OCI-LY7 (cell line): ENCODE measurements at regions not wholly inside any gene's neighbourhood (a gene's known extent, or its start where the extent isn't known, plus 50 kb on each side); places are given as distances from the start of the nearest gene placed in this dataset.

Experiments
- BruUV-seq: library from RNA; stranded (reverse); fragments of 400-500 nt; replicated peaks from 2 replicates; lab custom pipeline; 2021; lab: Mats Ljungman, UMichigan
- CTCF ChIA-PET: fragments of 300-600 bp; sonication (Branson Sonifier 250); formaldehyde crosslinking; loops from one replicate; lab custom pipeline; 2022; ENCODE audit warnings: antibody characterized with exemption; ENCODE audit not compliant: unreplicated experiment; lab: Charles Lee
- POLR2A ChIA-PET: fragments of 300-600 bp; sonication (Branson Sonifier 250); formaldehyde crosslinking; loops from one replicate; lab custom pipeline; 2022; ENCODE audit warnings: antibody characterized with exemption; lab: Charles Lee
- DNase-seq: peaks from one replicate; pipeline ENCODE4 v3.0.0-alpha.2; 2015; ENCODE audit warnings: low spot score
- H2AFZ ChIP-seq: fragments of 200-600 bp; sonication (generic), shearing (Covaris generic); 2 replicates; pipeline ENCODE4 v1.6.1; 2014; ENCODE audit warnings: mild to moderate bottlenecking, antibody characterized with exemption, low read length, moderate library complexity
- H3K27ac ChIP-seq: fragments of 200-600 bp; sonication (generic); 2 replicates; pipeline ENCODE4 v1.5.1; 2014; ENCODE audit warnings: mixed run types, low read depth, mild to moderate bottlenecking, moderate library complexity, low read length, inconsistent platforms; ENCODE audit not compliant: poor library complexity, severe bottlenecking
- H3K36me3 ChIP-seq: fragments of 200-600 bp; sonication (generic); 2 replicates; pipeline ENCODE4 v1.6.1; 2014; ENCODE audit warnings: mild to moderate bottlenecking, antibody characterized with exemption, low read length, moderate library complexity, mixed read lengths; ENCODE audit not compliant: insufficient read depth
- H3K4me1 ChIP-seq: fragments of 200-600 bp; sonication (generic); 2 replicates; pipeline ENCODE4 v1.5.1; 2014; ENCODE audit warnings: mild to moderate bottlenecking, low read length; ENCODE audit not compliant: insufficient read depth, poor library complexity, severe bottlenecking
- H3K4me2 ChIP-seq: fragments of 200-600 bp; sonication (generic); 2 replicates; pipeline ENCODE4 v1.6.1; 2014; ENCODE audit warnings: mild to moderate bottlenecking, low read length
- H3K4me3 ChIP-seq: fragments of 200-600 bp; sonication (generic); 2 replicates; pipeline ENCODE4 v1.5.1; 2014; ENCODE audit warnings: mild to moderate bottlenecking, low read depth, low read length; ENCODE audit not compliant: poor library complexity, severe bottlenecking
- H3K79me2 ChIP-seq: fragments of 200-600 bp; sonication (generic); 2 replicates; pipeline ENCODE4 v1.6.1; 2016; ENCODE audit warnings: low read depth, mild to moderate bottlenecking, low read length, moderate library complexity, mixed read lengths; ENCODE audit not compliant: insufficient read depth
- H3K9me2 ChIP-seq: fragments of 200-600 bp; sonication (generic); 2 replicates; pipeline ENCODE4 v1.6.1; 2016; ENCODE audit warnings: mild to moderate bottlenecking, low read length, mixed read lengths; ENCODE audit not compliant: insufficient read depth
- H3K9me3 ChIP-seq: fragments of 200-600 bp; sonication (generic); 2 replicates; pipeline ENCODE4 v1.6.1; 2014; ENCODE audit warnings: mild to moderate bottlenecking, mixed run types, low read length, mixed read lengths
- H4K20me1 ChIP-seq: fragments of 200-600 bp; sonication (generic); 2 replicates; pipeline ENCODE4 v1.6.1; 2014; ENCODE audit warnings: mild to moderate bottlenecking, antibody characterized with exemption, low read length, moderate library complexity, mixed read lengths; ENCODE audit not compliant: insufficient read depth
- CTCF ChIP-seq: fragments of 200-600 bp; sonication (generic); conservative IDR thresholded peaks from 2 replicates; pipeline ENCODE4 v1.5.1; 2014; ENCODE audit warnings: mild to moderate bottlenecking, antibody characterized with exemption, low read length, moderate library complexity, mixed read lengths
- EZH2phosphoT487 ChIP-seq: fragments of 200-600 bp; sonication (generic); IDR thresholded peaks from 2 replicates; pipeline ENCODE4 v1.6.1; 2018; ENCODE audit warnings: low read depth, borderline replicate concordance, mild to moderate bottlenecking, mixed run types, antibody characterized with exemption, low read length, moderate library complexity, mixed read lengths
- intact Hi-C: fragments of 100-400 bp; cut with micrococcal nuclease; formaldehyde crosslinking; loops from one replicate; pipeline ENCODE4 v1.10.0; 2022; ENCODE audit not compliant: unreplicated experiment

- CTCF ChIA-PET = no interaction called here
Observed at GRCh38 chr2:17427401-17427800, 90.8 kb downstream of the RAD51AP2 start.

GRCh38 chr2:17426743-17427142, 91.5 kb downstream of the RAD51AP2 start:
- Histone ChIP-seq H3K9me2 (no peaks in the 10 kb centered on the region), H2AFZ (no peak overlapping the region), H4K20me1 (no peaks in the 10 kb centered on the region), H3K79me2 (no peaks in the 10 kb centered on the region), H3K9me3 (no peaks in the 10 kb centered on the region), H3K4me3 (no peak overlapping the region), H3K27ac (no peak overlapping the region), H3K36me3 (no peaks in the 10 kb centered on the region), H3K4me2 (no peak overlapping the region), H3K4me1 (no peaks in the 10 kb centered on the region)
- intact Hi-C loops = no loop called here
- TF ChIP-seq CTCF (no peak), EZH2phosphoT487 (no peak)
- ChIA-PET CTCF (no interaction called here), POLR2A (interaction anchor here (0.6 kb wide), 1 partner anchor 200 kb away, joined by 3 read pairs; no protein-coding TSS in a partner anchor)
- no TSS peak for BruUV-seq
- no peak for DNase-seq

More at GRCh38 chr2:17427401-17427800, 90.8 kb downstream of the RAD51AP2 start:
- Histone ChIP-seq H3K4me1 (no peaks in the 10 kb centered on the region), H3K79me2 (no peaks in the 10 kb centered on the region), H3K27ac (no peak overlapping the region), H3K4me3 (no peak overlapping the region), H4K20me1 (no peaks in the 10 kb centered on the region), H2AFZ (no peak overlapping the region), H3K9me3 (no peaks in the 10 kb centered on the region), H3K36me3 (no peaks in the 10 kb centered on the region), H3K9me2 (no peaks in the 10 kb centered on the region), H3K4me2 (no peak overlapping the region)
- intact Hi-C loops = no loop called here
- BruUV-seq = no TSS peak
- POLR2A ChIA-PET = no interaction called here
- no peak for DNase-seq
- TF ChIP-seq CTCF (no peak), EZH2phosphoT487 (no peak)

GRCh38 chr2:17422061-17422460, 96.2 kb downstream of the RAD51AP2 start:
- Histone ChIP-seq H2AFZ (no peak overlapping the region), H3K4me1 (no peaks in the 10 kb centered on the region), H3K9me3 (no peaks in the 10 kb centered on the region), H3K27ac (no peak overlapping the region), H3K4me3 (no peak overlapping the region), H3K9me2 (no peaks in the 10 kb centered on the region), H3K79me2 (no peaks in the 10 kb centered on the region), H3K36me3 (no peaks in the 10 kb centered on the region), H4K20me1 (no peaks in the 10 kb centered on the region), H3K4me2 (no peak overlapping the region)
- CTCF ChIA-PET = no interaction called here
- DNase-seq = no peak
- intact Hi-C loops = no loop called here
- TF ChIP-seq CTCF (no peak), EZH2phosphoT487 (no peak)
- no TSS peak for BruUV-seq
- POLR2A ChIA-PET = interaction anchor here (0.6 kb wide), 1 partner anchor 128 kb away, joined by 3 read pairs; no protein-coding TSS in a partner anchor
